WERI-Rb-1 (cell line): ENCODE measurements at regions not wholly inside any gene's neighbourhood (a gene's known extent, or its start where the extent isn't known, plus 50 kb on each side); places are given as distances from the start of the nearest gene placed in this dataset.

Experiments
- DNase-seq: peaks from one replicate; pipeline ENCODE4 v3.0.0-alpha.2; 2020
- H3K27ac ChIP-seq: fragments of 250-450 bp; sonication (Bioruptor Pico); 2 replicates; pipeline ENCODE4 v1.5.1; 2020; ENCODE audit warnings: mild to moderate bottlenecking, moderate library complexity
- H3K27me3 ChIP-seq: fragments of 250-450 bp; sonication (Bioruptor Pico); 2 replicates; pipeline ENCODE4 v1.5.1; 2021; ENCODE audit warnings: mild to moderate bottlenecking, low read depth, moderate library complexity; ENCODE audit not compliant: insufficient read depth, severe bottlenecking
- H3K36me3 ChIP-seq: fragments of 250-450 bp; sonication (Bioruptor Pico); 2 replicates; pipeline ENCODE4 v1.5.1; 2020; ENCODE audit warnings: mild to moderate bottlenecking, moderate library complexity
- H3K4me3 ChIP-seq: 2 replicates; pipeline ENCODE4 v1.5.1; 2011; ENCODE audit warnings: low read depth, mild to moderate bottlenecking, control low read depth, low read length
- H3K9me3 ChIP-seq: fragments of 250-450 bp; sonication (Bioruptor Pico); 2 replicates; pipeline ENCODE4 v1.5.1; 2021; ENCODE audit warnings: mild to moderate bottlenecking, moderate library complexity; ENCODE audit not compliant: severe bottlenecking
- CTCF ChIP-seq: IDR thresholded peaks from 2 replicates; pipeline ENCODE4 v1.5.1; 2011; ENCODE audit warnings: low read depth, mild to moderate bottlenecking, control low read depth, inconsistent platforms, low read length

- TF ChIP-seq CTCF: no peak
- Histone ChIP-seq H3K27ac (no peak overlapping the region), H3K36me3 (no peaks in the 10 kb centered on the region), H3K4me3 (no peak overlapping the region), H3K27me3 (no peaks in the 10 kb centered on the region), H3K9me3 (no peaks in the 10 kb centered on the region)
- DNase-seq: no peak
Measured at GRCh38 chr12:85392508-85392907, 112.5 kb downstream of the ALX1 start.

GRCh38 chr12:85393606-85394005 is 113.6 kb downstream of the ALX1 start:
- no peaks in the 10 kb centered on the region for H3K27me3 ChIP-seq
- DNase-seq: no peak
- no peaks in the 10 kb centered on the region for H3K36me3 ChIP-seq
- TF ChIP-seq CTCF: no peak
- H3K9me3 ChIP-seq: no peaks in the 10 kb centered on the region
- no peak overlapping the region for H3K4me3 ChIP-seq
- no peak overlapping the region for H3K27ac ChIP-seq

GRCh38 chr12:85394065-85394464 is 114.0 kb downstream of the ALX1 start:
- no peak for DNase-seq
- no peak for TF ChIP-seq CTCF
- H3K36me3 ChIP-seq: no peaks in the 10 kb centered on the region
- H3K27me3 ChIP-seq: no peaks in the 10 kb centered on the region
- no peak overlapping the region for H3K4me3 ChIP-seq
- no peak overlapping the region for H3K27ac ChIP-seq
- H3K9me3 ChIP-seq: no peaks in the 10 kb centered on the region

- H3K27me3 ChIP-seq: no peaks in the 10 kb centered on the region
- DNase-seq: no peak
- H3K9me3 ChIP-seq: no peaks in the 10 kb centered on the region
- H3K36me3 ChIP-seq: no peaks in the 10 kb centered on the region
- no peak overlapping the region for H3K27ac ChIP-seq
- TF ChIP-seq CTCF: no peak
- H3K4me3 ChIP-seq: no peak overlapping the region
Measured at GRCh38 chr12:85394809-85395208, 114.8 kb downstream of the ALX1 start.

GRCh38 chr12:85405262-85405661 is 125.2 kb downstream of the ALX1 start:
- DNase-seq: no peak
- no peak for TF ChIP-seq CTCF

GRCh38 chr12:85405781-85406522 is 125.9 kb downstream of the ALX1 start:
- no peak overlapping the region for H3K27ac ChIP-seq
- no peaks in the 10 kb centered on the region for H3K9me3 ChIP-seq
- TF ChIP-seq CTCF: no peak
- no peak overlapping the region for H3K4me3 ChIP-seq
- H3K36me3 ChIP-seq: no peaks in the 10 kb centered on the region
- no peak for DNase-seq
- H3K27me3 ChIP-seq: no peaks in the 10 kb centered on the region

More at GRCh38 chr12:85405262-85405661, 125.2 kb downstream of the ALX1 start:
- H3K27ac ChIP-seq: no peak overlapping the region
- no peaks in the 10 kb centered on the region for H3K9me3 ChIP-seq
- H3K27me3 ChIP-seq: no peaks in the 10 kb centered on the region
- no peak overlapping the region for H3K4me3 ChIP-seq
- H3K36me3 ChIP-seq: no peaks in the 10 kb centered on the region
